ENCODE measurements at regions not wholly inside any gene's neighbourhood (a gene's known extent, or its start where the extent isn't known, plus 50 kb on each side); places are given as distances from the start of the nearest gene placed in this dataset.
A peak's percentile ranks its signal among the peaks of the same experiment; 100 is the strongest.

DNA sequence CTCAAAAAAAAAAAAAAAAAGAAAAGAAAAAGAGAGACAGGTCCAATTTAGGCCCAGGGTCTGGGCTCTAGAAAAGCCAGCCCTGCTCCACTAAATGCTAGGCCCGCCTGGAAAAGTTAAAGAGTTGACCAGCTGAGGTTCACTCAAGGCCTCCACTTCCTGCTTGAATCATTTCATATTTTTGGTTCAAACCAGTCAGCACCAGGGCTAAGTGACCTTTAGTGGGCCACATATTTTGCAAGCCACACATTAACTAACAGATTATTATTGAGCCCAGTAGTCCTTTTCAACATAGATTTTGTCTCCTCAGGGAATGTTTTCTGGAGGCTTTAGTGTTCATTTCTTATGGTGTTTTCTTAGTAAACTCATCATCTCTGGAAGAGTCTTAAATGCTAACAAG is 156.6 kb downstream of the TLR4 start:
- DNase-seq (ENCODE audit: low read depth) = peak; percentile 23

DNA sequence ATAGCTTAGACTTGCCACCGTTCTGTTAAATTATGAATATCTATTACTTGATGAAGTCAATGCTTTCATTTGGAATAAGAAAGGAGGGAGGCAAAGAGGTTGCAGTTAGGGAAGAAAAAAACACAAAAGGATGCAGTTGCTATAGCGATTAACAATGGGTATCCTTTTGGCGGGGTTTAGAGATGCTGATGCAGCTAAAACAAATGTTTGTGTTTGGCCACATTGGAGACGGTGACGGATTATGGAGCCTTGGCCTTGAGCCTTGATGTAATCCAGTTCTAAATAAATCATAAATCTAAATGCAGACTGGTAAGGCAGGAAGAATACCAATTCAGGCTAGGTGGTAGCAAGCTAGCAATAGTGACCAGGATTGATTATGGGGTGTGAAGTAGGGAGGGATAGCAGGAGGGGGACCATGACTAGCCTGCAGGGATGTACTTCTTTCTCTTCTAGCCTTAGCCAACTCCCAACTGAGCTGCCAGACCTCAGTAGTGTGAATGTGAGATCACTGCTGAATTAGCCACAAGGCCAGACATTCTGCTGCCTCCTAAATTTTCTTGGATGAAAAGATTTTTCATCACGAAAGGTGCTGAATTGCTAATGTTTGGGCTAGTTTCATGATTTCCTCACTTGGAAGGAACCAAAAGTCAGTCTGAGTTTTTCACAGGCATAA is 160.3 kb downstream of the TLR4 start:
- no peak for DNase-seq (ENCODE audit: low read depth)

DNA sequence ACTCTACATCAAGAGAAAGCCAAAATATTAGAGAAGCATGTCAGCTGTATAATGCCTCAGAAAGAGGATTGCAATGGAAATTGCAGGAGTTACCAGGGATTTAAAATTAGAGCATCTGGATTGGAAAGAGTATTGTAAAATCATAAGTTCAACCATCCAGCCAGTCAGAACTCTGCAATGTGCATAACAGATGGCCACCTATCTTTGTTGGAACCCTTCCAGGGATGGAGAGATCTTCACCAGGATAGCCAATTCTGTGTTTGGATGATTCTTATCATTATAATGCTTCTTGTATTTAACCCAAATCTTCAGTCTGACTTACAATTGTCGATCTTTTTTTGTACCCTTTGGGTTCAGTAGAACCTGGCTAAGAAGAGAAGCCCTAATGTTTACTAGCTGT is 164.4 kb downstream of the TLR4 start:
- DNase-seq (ENCODE audit: low read depth) = no peak

DNA sequence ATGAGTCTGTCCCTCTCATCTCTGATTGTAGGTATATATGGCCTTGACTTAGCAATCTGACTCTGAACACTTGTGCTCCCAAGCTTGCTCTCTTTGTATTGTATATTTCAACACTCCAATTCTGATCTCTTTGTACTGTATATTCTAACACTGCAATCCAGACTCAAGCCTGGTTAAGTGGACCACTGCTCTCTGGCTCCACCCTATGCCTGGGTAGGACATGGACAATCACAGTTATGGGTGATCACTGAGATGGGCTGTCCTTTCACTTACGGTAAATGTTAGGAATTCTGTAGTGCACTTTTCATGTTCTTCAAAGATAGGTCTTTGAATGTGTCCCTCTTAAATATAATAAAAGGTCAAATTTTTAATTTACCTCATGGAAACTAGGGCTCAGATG is 165.1 kb downstream of the TLR4 start:
- no peak for DNase-seq (ENCODE audit: low read depth)

DNA sequence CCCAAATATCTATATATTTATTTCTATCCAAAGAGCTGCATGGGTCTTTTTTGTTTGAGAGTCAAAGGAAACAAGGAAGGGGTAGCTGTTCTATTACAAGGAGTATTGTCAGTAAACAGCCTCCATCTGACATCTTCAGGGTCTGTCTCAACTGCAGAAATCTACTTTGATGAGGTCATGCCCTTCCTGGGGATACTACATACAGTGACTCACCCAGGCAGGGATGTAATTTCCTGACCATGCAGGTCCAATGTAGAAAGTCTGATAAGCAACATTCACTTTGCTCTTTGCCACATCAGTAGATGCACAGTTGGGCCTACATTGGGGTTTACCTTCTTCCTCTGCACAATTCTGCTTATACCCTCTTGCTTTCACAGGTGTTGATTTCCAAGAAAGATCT is 165.5 kb downstream of the TLR4 start:
- DNase-seq (ENCODE audit: low read depth) = no peak

DNA sequence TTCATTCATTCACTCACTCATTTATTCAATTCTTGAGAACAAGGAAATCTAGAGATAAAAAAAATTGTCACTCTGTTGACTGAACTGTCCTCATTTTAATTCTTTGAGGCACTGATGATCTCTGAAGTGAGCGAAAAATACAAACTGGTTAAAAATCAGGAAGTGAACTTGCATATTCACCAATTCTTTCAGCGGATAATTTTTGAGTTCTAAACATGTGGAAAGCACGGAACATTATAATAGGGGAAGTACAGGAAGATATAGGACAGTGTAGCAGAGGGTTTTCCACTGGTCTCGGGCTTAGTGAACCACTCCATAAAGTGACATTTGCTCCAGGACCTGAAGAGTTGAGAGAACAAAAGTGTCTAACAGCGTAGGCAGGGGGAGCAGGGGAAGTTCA is 169.5 kb downstream of the TLR4 start:
- DNase-seq (ENCODE audit: low read depth) = no peak

DNA sequence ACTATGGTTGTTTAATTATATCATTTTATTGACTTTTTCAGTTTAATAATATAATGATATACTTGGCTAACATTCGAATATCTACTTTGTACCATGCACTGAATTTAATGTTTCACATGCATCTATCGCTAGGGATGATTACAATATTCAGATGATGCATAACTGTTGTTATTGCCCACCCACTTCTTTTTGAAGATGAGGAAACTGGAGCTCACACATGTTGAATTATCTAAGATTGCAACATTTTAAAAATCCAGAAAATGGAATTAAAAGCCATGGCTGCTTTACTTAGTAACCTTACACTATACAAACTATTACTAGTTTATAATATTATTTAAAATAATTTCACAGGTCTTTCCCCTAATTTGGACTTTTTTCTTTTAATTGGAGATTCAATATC is 171.7 kb downstream of the TLR4 start:
- no peak for DNase-seq (ENCODE audit: low read depth)

DNA sequence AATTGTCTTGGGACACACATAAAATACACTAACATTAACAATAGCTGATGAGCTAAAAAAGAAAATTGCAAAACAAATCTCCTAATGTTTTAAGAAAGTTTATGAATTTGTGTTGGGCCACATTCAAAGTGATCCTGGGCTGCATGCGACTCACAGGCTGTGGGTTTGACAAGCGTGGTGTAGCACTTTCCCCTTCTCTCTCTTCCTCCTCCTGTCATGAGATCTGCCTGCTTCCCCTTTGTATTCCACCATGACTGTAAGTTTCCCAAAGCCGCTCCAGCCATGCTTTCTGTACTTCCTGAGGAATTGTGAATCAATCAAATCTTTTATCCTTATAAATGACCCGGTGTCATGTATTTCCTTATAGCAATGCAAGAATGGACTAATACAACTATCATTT is 178.0 kb downstream of the TLR4 start:
- no peak for DNase-seq (ENCODE audit: low read depth)

DNA sequence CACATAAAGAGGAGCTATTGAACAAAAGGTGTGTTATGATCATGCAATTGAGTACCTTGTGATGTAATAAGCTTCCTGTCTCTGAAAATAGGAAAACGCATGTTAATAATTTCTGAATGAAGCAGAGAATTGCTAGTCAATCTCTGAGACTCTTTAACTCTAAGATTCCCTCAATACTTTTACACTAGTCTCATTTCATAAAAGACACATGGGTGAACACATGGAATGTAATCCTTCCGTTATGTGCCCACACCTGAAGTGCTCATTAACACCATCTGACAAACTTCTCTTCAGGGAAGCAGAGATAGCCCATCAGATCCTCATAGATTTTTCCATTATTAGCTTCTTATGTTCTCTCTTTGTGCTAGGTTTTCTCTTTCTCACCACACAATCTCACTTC is 182.4 kb downstream of the TLR4 start:
- DNase-seq (ENCODE audit: low read depth) = no peak

DNA sequence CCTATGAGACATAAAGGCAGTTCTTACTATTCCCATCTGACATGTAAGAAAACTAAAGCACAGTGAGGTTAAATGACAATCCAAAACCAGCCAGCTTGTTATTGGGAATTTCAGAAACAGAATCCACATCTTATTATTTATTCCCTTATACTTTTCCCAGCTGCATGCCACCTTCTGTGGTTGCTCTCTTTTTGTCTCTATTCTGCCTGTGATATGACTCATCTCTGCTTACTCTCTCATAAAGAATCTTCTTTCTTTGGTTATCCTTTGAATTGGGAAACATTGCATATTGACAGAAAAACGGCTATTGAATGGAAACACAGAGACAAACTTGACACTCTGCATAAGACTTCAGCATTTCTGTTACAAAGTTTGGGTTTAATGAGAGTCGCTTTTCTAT is 183.2 kb downstream of the TLR4 start:
- DNase-seq (ENCODE audit: low read depth) = no peak

DNA sequence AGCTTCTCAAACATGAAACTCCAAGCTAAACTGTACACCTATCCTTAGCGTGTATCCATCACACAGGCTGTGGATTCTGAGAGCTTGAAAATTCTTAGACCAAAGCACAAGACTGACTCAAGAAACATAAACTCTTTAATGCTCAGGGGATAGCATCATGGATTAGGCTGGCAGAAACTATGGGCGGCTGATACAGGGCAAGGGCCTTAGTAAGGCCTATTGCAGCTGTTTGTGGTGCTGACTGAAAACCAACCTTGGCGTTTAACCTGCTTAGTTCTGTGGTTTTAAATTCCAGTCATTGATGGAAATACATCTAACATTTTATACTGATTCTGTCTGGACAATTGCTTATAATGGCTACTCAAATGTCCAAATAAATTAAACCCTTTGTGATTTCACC is 183.7 kb downstream of the TLR4 start:
- no peak for DNase-seq (ENCODE audit: low read depth)

DNA sequence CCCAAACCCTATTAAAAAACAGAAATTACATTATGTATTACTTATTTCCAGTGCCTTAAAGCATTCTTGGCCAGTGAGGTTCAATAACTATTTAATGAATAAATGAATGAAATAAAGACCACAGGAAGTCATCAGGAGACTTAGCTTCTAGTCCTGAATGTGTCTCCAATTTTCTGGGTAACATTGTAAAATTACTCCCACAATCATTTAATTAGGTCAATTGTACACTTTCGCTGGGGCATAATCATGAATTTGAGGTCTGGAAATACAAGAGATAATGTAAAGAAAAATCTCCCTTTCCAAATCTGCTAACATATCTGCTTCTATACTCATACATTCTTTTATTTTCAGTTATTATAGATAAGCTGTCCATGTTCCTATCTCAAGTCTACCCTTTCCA is 199.2 kb downstream of the TLR4 start:
- DNase-seq (ENCODE audit: low read depth) = no peak

DNA sequence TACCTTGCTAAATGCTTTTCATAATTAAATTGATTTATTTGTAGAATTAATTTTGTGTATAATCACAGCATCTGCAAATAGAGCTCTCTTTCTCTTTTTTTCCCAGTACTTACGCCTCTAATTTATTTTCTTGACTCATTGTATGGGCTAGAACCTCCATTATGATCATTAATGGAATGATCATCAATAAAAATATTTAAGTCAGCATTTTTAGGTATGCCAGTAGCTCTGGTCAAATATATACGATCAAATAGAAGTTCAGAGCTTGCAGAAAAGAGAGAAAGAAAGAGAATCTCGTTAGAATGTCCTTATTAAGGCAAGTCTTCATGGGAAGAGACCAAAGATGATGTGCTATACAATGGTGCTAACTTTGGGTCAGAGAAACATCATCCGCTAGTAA is 202.6 kb downstream of the TLR4 start:
- no peak for DNase-seq (ENCODE audit: low read depth)

DNA sequence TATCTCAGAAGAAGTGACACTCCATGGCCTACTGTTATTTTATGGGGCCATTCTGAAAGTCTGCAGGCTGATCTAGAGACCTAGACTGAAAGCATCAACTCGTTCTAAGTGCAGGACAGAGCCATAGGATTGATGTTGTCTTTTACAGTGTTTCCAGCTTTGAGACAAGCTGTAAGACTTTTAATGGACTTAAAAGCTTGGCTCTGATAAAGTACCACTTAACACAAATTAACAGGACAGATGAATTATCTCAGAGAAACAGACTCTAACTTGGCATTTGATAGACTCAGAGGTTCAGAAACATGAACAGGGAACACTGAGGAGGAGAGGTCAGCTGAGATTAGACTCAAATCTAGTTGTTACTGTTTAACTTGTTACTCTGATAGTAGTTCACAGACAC is 203.2 kb downstream of the TLR4 start:
- no peak for DNase-seq (ENCODE audit: low read depth)

DNA sequence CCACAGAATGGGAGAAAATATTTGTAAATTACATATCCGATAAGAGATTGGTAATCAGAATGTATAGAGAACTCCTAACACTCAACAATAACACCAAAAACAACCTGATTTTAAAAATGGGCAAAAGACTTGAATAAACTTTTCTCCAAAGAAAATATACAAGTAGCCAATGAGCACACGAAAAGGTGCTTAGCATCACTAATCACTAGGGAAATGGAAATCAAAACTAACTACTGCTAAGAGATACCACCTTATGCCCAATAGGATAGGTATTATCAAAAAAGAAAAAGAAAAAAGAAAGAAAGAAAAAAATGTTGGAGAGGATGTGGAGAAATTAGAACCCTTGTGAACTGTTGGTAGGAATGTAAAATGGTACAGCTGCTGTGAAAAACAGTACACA is 212.1 kb downstream of the TLR4 start:
- DNase-seq (ENCODE audit: low read depth) = no peak

DNA sequence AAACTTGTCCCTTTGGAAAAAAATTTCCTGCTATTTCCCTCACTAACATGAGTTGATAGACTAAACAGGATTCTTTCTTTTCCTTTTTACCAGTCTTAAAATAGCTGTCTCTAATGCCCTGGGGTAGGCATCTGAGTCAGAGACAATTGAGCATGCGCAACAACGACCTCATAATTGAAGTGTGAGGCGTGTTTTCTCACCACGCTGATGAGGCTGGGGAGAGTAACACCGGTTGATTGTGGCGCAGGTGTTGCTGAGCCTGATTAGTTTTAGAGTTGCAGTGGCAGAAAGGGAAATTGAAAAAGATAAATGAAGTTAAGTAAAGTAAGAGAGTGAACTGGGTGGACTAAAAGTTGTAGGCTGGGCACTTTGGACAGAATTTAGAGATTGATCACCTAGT is 213.7 kb downstream of the TLR4 start:
- no peak for DNase-seq (ENCODE audit: low read depth)

DNA sequence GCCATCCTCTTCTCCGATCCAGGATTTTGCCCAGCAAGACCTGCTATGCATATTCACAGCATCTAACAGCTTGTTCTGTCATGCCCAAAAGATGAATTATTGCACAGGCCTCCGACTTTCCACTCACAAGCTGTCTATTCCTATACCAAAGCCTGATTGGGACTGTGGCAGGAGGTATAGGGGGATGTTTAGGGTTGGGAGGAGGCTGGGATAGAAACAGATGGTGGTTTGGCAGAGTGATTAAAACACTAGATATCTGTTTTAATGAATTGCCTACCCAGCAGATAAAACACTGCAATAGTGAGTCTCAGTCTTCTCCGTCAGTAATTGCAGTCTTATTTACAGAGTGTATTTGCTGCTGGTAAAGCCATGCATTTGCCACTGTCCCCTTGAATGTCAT is 215.3 kb downstream of the TLR4 start:
- no peak for DNase-seq (ENCODE audit: low read depth)

DNA sequence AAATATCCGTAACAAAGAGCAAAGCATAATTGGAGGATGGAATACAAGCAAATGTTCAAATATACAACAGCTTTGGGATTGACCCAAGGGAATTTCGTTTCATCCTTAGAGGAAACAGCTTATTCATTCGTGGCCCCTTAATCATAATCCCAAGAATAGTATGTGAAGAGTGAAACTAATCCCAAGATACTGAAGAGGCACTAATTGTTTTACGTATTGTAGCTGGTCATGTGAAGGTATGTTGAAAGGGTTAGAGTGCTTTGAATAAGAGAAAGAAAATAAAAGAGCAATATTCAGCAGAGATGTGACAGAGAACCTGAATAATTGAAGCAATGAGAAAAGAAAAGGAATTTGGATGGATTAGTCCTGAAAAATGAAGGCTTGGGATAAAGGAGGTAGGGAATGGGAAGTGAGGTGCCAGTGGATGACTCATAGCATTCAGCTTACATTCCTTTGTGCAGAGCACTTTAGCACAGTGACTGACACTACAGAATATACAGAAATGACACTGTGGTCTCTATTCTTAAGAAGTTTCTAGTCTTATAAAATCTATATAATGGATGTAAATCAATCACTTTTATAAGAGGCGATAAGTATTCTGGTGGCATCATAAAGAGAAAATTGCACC is 221.9 kb downstream of the TLR4 start:
- no peak for DNase-seq (ENCODE audit: low read depth)

DNA sequence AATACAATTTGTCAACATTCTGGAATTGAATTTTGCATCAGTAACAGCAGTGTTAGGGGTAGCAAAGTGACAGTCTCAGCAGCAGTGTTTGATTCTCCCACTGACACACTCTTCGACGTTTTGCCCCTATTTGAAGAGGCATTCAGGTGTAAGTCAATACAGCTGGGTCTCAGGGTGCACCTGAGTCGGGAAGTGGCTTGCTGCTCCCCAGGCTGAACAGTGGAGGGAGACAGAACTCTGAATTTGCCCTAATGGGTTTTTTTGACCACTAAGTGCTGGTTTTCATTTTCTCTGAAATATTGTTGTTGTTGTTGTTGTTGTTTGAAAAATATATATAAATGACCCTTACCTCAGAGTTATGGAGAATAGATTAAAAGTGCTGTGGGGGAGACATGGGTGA is 223.2 kb downstream of the TLR4 start:
- DNase-seq (ENCODE audit: low read depth) = no peak

DNA sequence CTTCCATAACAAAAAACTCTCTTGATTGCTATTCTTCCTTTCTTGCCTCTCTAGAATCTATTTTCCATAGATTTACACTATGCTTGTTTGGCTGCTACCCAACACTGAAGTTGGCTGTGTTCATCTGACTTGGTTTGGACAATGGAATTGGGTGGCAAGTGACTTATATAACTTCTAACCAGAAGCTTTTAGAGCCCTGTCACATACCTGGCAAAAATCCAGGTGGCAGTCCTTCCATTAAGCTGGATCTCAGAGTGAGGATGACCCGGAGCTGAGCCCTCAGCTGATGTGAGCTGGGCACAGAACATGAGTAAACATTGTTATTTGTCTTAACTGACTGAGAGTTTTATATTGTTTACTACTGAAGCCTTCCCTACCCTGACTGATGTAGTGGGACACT is 225.7 kb downstream of the TLR4 start:
- DNase-seq (ENCODE audit: low read depth) = no peak

DNA sequence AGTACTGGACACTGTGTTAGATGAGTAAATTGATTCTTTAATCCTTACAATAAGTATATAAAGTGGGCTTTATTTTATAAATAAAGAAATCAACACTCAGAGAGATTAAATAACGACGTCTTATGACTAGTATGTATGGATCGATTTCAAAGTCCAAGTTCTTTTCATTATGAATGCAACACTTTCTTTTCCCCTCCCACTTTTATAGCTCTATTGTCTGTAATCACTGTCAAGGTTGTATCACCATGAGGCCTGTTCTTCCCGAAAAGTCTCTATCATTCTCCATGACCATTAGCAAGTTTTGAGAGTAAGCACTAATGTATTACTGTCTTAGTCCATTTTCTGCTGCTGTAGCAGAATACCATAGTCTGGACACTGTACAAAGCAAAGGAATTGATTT is 228.4 kb downstream of the TLR4 start:
- DNase-seq (ENCODE audit: low read depth) = no peak

DNA sequence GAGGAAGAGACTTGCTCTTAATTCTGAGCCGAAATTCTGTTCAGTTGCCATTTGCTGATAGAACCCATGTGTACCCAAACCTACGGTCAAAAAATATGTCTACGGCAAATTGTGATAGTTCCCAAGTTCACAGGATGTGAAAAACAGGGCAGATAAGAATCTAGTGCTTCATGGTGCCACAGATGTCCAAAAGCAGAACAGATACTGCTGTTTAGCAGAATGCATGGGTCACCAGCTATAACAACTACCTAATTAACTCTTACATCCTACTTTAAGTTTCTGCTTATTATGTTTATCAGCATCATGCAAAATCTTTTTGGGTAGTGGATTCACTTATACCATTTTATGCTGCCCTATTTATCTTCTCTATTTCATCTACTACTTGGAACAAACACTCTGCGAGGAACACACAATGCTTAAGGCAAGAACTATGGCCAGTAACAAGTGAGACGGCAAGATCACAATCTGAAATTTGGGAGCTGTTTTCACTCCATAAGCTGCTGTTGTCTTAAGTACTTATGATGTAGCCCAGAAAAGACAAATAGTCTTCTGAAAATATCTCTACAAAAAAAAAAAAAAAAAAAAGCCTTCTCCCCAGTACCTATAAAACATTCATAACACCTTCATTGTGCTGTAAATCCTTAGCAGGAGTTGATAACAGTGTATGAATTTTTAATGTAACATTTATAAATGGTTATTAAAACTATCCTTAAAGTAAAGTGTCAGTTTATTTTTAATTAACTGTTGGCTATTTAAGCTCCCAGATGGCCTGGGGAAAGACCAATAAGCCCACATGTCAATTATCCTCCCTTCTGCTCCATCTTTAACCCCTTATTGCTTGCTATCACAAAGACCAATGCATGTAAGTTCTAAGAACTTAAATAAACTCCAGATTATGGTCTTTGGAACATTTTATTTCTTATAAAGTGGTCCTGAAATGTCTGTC is 232.3 kb downstream of the TLR4 start:
- DNase-seq (ENCODE audit: low read depth) = no peak

DNA sequence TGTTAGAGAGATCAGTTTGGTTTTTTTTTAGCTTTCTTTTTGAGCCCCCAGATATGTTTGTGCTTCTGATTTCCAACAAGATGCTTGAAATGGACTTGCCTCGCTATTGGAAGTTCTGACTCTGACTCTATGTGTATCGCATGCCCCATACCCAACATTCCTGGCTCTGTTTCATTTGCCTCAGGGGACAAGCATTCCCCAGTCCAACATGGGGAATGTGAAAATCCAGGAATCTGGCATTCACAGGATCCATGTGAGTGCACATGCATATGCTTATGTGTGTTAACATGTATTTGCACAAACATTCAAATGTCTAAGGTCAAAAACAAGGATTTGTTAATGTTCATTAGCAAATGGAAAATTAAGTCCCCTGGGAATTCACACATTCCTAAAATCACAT is 233.9 kb downstream of the TLR4 start:
- DNase-seq (ENCODE audit: low read depth) = no peak

Data from stromal cell of bone marrow (primary cell).